CD8-positive, alpha-beta memory T cell (primary cell): ENCODE measurements at regions not wholly inside any gene's neighbourhood (a gene's known extent, or its start where the extent isn't known, plus 50 kb on each side); places are given as distances from the start of the nearest gene placed in this dataset.

ENCODE experiments used
- CTCF ChIA-PET: fragments of 350-600 bp; sonication (Branson Sonifier 250); formaldehyde crosslinking; loops from one replicate; lab custom pipeline; 2021; ENCODE audit warnings: antibody characterized with exemption; lab: Charles Lee
- POLR2A ChIA-PET: fragments of 350-600 bp; sonication (Branson Sonifier 250); formaldehyde crosslinking; loops from one replicate; lab custom pipeline; 2021; ENCODE audit warnings: antibody characterized with exemption; lab: Charles Lee
- DNase-seq, 5 donors: peaks; one replicate each; pipeline versions ENCODE4 v3.0.0 to v3.0.0-alpha.2; 2020 to 2022; ENCODE audit warnings: mixed read lengths in 1 of 5
- H3K27ac ChIP-seq: one replicate; pipeline ENCODE4 v1.7.0; 2013; ENCODE audit warnings: low read depth, mild to moderate bottlenecking, low read length, moderate library complexity
- H3K27me3 ChIP-seq: 2 replicates; pipeline ENCODE4 v1.7.0; 2013; ENCODE audit warnings: low read length, mild to moderate bottlenecking; ENCODE audit not compliant: insufficient read depth, poor library complexity, severe bottlenecking
- H3K36me3 ChIP-seq: 2 replicates; pipeline ENCODE4 v1.7.0; 2013; ENCODE audit warnings: mild to moderate bottlenecking, low read length, moderate library complexity; ENCODE audit not compliant: insufficient read depth
- H3K4me1 ChIP-seq: 2 replicates; pipeline ENCODE4 v1.7.0; 2013; ENCODE audit warnings: mild to moderate bottlenecking, low read length, moderate library complexity; ENCODE audit not compliant: insufficient read depth
- H3K4me3 ChIP-seq: 2 replicates; pipeline ENCODE4 v1.7.0; 2013; ENCODE audit warnings: mild to moderate bottlenecking, low read length
- H3K9me3 ChIP-seq: 2 replicates; pipeline ENCODE4 v1.7.0; 2013; ENCODE audit warnings: mild to moderate bottlenecking, low read length
- H3K27ac Mint-ChIP-seq, 8 donors: one replicate each; pipeline ENCODE4 v1.8.0; 2020 to 2021; ENCODE audit warnings: mixed read lengths in 8 of 8, mild to moderate bottlenecking in 6 of 8, inconsistent platforms in 3 of 8, moderate library complexity in 3 of 8
- H3K27me3 Mint-ChIP-seq, 2 donors: one replicate each; pipeline ENCODE4 v1.8.0; 2020 to 2021; ENCODE audit warnings: mixed read lengths in 2 of 2, mild to moderate bottlenecking in 1 of 2, moderate library complexity in 1 of 2
- H3K36me3 Mint-ChIP-seq, 3 donors: one replicate each; pipeline ENCODE4 v1.8.0; 2020 to 2021; ENCODE audit warnings: mixed read lengths in 3 of 3, inconsistent platforms in 1 of 3, mild to moderate bottlenecking in 1 of 3
- H3K4me1 Mint-ChIP-seq, 3 donors: one replicate each; pipeline ENCODE4 v1.8.0; 2020 to 2021; ENCODE audit warnings: mixed read lengths in 3 of 3, inconsistent platforms in 1 of 3, mild to moderate bottlenecking in 1 of 3
- H3K4me3 Mint-ChIP-seq, 7 donors: one replicate each; pipeline ENCODE4 v1.8.0; 2020 to 2021; ENCODE audit warnings: mixed read lengths in 7 of 7, mild to moderate bottlenecking in 6 of 7, moderate library complexity in 4 of 7, inconsistent platforms in 2 of 7
- H3K9me3 Mint-ChIP-seq, 5 donors: one replicate each; pipeline ENCODE4 v1.8.0; 2020 to 2022; ENCODE audit warnings: mixed read lengths in 5 of 5, mild to moderate bottlenecking in 3 of 5, moderate library complexity in 2 of 5, inconsistent platforms in 1 of 5

DNA sequence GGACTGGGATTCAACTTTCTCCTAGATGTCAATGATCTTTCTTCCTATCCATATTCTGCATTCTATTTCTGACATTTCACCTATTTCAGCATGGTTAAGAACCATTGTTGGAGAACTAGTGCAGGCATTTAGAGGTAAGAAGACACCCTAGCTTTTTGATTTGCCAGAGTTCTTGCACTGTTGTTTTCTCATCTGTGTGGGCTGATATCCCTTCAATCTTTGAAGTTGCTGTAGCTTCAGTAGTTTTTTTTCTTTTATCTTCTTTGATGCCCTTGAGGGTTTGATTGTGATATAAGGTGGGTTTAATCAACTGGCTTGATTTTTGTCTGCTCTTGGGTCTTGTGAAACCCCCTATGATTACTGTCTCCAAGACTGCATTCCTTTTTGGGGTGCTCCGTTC is 502.1 kb downstream of the ETS1 start:
- H3K27me3 Mint-ChIP-seq = peaks cover 0 to 4% of the 10 kb centered on the region in 2 donors
- POLR2A ChIA-PET = no interaction called here
- H3K4me1 Mint-ChIP-seq = peaks cover 56 to 66% (median 61%) of the 10 kb centered on the region in 3 donors
- no peaks in the 10 kb centered on the region for H3K36me3 ChIP-seq
- H3K4me1 ChIP-seq = peaks cover 26% of the 10 kb centered on the region
- peak in 1 of 5 donors; percentile 21 for DNase-seq
- H3K36me3 Mint-ChIP-seq = peaks cover 6 to 26% (median 7%) of the 10 kb centered on the region in 3 donors
- H3K4me3 Mint-ChIP-seq = peak overlapping the region in 4 of 7 donors; percentile 32 to 72 (median 62)
- H3K27ac ChIP-seq = no peak overlapping the region
- CTCF ChIA-PET = interaction anchor here (0.7 to 4.0 kb wide), 10 partner anchors 8 to 746 kb away, joined by 3 to 38 read pairs (median 4); no protein-coding TSS in a partner anchor
- no peak overlapping the region for H3K4me3 ChIP-seq
- H3K9me3 ChIP-seq = peaks cover 5% of the 10 kb centered on the region
- H3K27ac Mint-ChIP-seq = peak overlapping the region in 7 of 8 donors; percentile 3 to 88 (median 70)
- peaks cover 8 to 13% (median 12%) of the 10 kb centered on the region in 5 donors for H3K9me3 Mint-ChIP-seq
- no peaks in the 10 kb centered on the region for H3K27me3 ChIP-seq

DNA sequence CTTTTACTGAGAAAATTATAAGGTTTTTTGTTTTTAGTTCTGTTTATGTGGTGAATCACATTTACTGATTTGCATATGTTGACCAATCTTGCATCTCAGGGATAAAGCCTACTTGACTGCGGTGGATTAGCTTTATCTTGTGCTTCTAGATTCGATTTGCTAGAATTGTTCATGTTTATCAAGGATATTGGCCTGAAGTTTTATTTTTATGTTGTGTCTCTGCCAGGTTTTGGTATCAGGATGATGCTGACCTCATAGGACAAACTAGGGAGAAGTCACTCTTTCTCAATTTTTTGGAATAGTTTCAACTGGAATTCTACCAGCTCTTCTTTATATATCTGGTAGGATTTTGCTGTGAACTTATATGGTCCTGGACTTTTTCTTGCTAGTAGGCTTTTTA is 504.8 kb downstream of the ETS1 start:
- no peak for DNase-seq
- Histone ChIP-seq H3K4me1 (peaks cover 26% of the 10 kb centered on the region), H3K27me3 (no peaks in the 10 kb centered on the region), H3K27ac (no peak overlapping the region), H3K9me3 (no peaks in the 10 kb centered on the region), H3K4me3 (no peak overlapping the region), H3K36me3 (no peaks in the 10 kb centered on the region)
- peaks cover 74 to 88% (median 75%) of the 10 kb centered on the region in 3 donors for H3K4me1 Mint-ChIP-seq
- H3K36me3 Mint-ChIP-seq = peaks cover 0 to 28% (median 0%) of the 10 kb centered on the region in 3 donors
- CTCF ChIA-PET = no interaction called here
- POLR2A ChIA-PET = interaction anchor here (1.2 kb wide), 1 partner anchor 43 kb away, joined by 3 read pairs; no protein-coding TSS in a partner anchor
- peaks cover 0 to 4% (median 0%) of the 10 kb centered on the region in 5 donors for H3K9me3 Mint-ChIP-seq
- peaks cover 0 to 2% of the 10 kb centered on the region in 2 donors for H3K27me3 Mint-ChIP-seq
- no peak overlapping the region for H3K4me3 Mint-ChIP-seq
- no peak overlapping the region for H3K27ac Mint-ChIP-seq

DNA sequence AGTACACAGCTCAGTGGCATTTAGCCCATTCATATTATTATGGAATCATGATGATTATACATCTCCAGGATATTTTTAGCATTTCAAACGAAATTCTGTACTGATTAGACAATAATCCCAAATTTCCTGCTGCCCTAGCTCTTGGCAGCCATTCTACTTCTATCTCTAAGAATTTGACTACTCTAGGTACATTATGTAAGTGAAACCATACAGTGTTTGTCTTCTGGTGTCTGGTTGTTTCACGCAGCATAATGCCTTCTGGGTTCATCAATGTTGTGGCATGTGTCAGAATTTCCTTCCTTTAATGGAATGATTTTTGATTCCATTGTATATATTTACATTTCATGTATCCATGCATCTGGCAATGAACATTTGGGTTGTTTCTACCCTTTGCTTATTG is 517.7 kb downstream of the ETS1 start:
- Histone ChIP-seq H3K4me3 (no peak overlapping the region), H3K27ac (no peak overlapping the region), H3K9me3 (no peaks in the 10 kb centered on the region), H3K27me3 (no peaks in the 10 kb centered on the region), H3K36me3 (no peaks in the 10 kb centered on the region), H3K4me1 (no peaks in the 10 kb centered on the region)
- DNase-seq = no peak
- peaks cover 7 to 20% (median 15%) of the 10 kb centered on the region in 3 donors for H3K4me1 Mint-ChIP-seq
- H3K27ac Mint-ChIP-seq = no peak overlapping the region
- CTCF ChIA-PET = interaction anchor here (0.8 to 0.9 kb wide), 2 partner anchors 16 to 761 kb away, joined by 3 read pairs; no protein-coding TSS in a partner anchor
- no peak overlapping the region for H3K4me3 Mint-ChIP-seq
- H3K36me3 Mint-ChIP-seq = peaks cover 0 to 10% (median 8%) of the 10 kb centered on the region in 3 donors
- POLR2A ChIA-PET = no interaction called here
- peaks cover 0 to 12% (median 2%) of the 10 kb centered on the region in 5 donors for H3K9me3 Mint-ChIP-seq
- H3K27me3 Mint-ChIP-seq = peaks cover 0 to 1% of the 10 kb centered on the region in 2 donors

DNA sequence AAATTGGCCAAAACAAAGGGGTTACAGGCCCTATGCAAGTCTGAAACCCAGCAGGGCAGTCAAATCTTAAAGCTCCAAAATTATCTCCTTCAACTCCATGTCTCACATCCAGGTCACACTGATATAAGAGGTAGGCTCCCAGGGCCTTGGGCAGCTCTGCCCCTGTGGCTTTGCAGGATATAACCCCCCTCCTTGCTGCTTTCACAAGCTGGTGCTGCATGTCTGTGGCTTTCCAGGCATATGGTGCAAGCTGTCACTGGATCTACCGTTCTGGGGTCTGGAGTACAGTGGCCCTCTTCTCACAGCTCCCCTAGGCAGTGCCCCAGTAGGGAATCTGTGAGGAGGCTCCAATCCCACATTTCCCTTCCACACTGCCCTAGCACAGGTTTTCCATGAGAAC is 519.6 kb downstream of the ETS1 start:
- ChIA-PET CTCF (no interaction called here), POLR2A (no interaction called here)
- H3K4me1 Mint-ChIP-seq = peaks cover 3 to 12% (median 8%) of the 10 kb centered on the region in 3 donors
- Histone ChIP-seq H3K4me1 (no peaks in the 10 kb centered on the region), H3K4me3 (no peak overlapping the region), H3K36me3 (no peaks in the 10 kb centered on the region), H3K27me3 (no peaks in the 10 kb centered on the region), H3K9me3 (no peaks in the 10 kb centered on the region), H3K27ac (no peak overlapping the region)
- peak overlapping the region in 2 of 8 donors; percentile 25 to 56 for H3K27ac Mint-ChIP-seq
- peaks cover 0 to 15% (median 7%) of the 10 kb centered on the region in 5 donors for H3K9me3 Mint-ChIP-seq
- DNase-seq = no peak
- peaks cover 4 to 22% (median 5%) of the 10 kb centered on the region in 3 donors for H3K36me3 Mint-ChIP-seq
- H3K4me3 Mint-ChIP-seq = no peak overlapping the region
- H3K27me3 Mint-ChIP-seq = peaks cover 0 to 1% of the 10 kb centered on the region in 2 donors

DNA sequence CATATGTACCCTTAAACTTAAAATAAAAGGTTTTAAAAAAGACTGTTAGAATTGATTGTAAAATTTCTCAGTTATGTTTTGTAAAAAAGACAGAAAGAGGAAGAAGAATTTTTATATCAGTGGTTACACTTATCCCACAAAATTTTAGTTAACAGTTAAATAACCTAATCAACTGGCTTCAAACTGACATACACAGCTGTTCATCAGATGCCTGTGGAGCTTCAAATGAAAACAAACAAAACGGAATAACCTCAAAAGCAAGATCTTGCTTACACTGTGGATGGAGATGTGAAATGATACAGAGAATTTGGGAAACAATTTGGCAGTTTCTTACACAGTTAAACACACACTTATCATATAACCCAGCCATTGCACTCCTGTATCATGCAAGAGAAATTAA is 521.0 kb downstream of the ETS1 start:
- Mint-ChIP-seq H3K27ac (no peak overlapping the region), H3K36me3 (peaks cover 4 to 22% (median 5%) of the 10 kb centered on the region in 3 donors), H3K27me3 (peaks cover 0 to 1% of the 10 kb centered on the region in 2 donors), H3K4me1 (peaks cover 0 to 8% (median 3%) of the 10 kb centered on the region in 3 donors), H3K4me3 (no peak overlapping the region), H3K9me3 (peaks cover 0 to 15% (median 7%) of the 10 kb centered on the region in 5 donors)
- Histone ChIP-seq H3K9me3 (no peaks in the 10 kb centered on the region), H3K27ac (no peak overlapping the region), H3K4me3 (no peak overlapping the region), H3K27me3 (no peaks in the 10 kb centered on the region), H3K36me3 (no peaks in the 10 kb centered on the region), H3K4me1 (no peaks in the 10 kb centered on the region)
- ChIA-PET CTCF (no interaction called here), POLR2A (no interaction called here)
- no peak for DNase-seq

DNA sequence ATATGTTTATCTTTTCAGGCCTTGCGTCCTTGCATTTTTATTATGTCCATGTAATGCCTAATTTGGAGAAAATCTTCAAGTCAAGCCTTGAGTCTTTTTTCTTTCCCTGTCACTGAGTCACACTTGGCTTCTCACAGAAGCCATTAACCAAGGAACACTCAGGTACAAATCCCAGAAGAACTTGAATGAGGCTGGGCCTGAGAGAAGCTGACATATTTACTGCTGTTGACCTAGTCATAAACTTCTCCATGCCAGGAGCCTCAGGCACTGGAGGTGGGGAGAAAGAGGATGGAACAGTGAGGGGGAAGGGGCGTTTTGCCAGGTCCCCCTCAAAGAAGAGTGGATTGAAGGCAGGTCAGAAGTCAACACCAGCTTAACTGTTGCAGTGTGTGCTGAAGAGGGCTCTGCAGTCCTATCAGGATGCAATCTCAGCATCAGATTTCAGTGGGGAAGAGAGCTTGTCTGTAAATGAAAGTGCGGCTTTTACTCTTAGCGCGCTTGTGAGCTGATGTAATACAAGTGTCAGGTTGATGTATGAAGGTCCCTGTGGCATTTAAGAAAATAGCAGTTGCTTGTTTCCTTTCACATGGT is 526.0 kb downstream of the ETS1 start:
- H3K27ac ChIP-seq = no peak overlapping the region
- ChIA-PET CTCF (interaction anchor here (0.6 to 0.8 kb wide), 2 partner anchors 21 to 671 kb away, joined by 3 read pairs; no protein-coding TSS in a partner anchor), POLR2A (no interaction called here)
- H3K27me3 ChIP-seq = no peaks in the 10 kb centered on the region
- DNase-seq = no peak
- Mint-ChIP-seq H3K36me3 (peaks cover 4 to 11% (median 5%) of the 10 kb centered on the region in 3 donors), H3K9me3 (peaks cover 0 to 8% (median 5%) of the 10 kb centered on the region in 5 donors), H3K4me3 (no peak overlapping the region), H3K27ac (no peak overlapping the region), H3K4me1 (peaks cover 0 to 11% (median 4%) of the 10 kb centered on the region in 3 donors), H3K27me3 (no peaks in the 10 kb centered on the region)
- H3K9me3 ChIP-seq = no peaks in the 10 kb centered on the region
- H3K36me3 ChIP-seq = no peaks in the 10 kb centered on the region
- H3K4me1 ChIP-seq = peaks cover 10% of the 10 kb centered on the region
- no peak overlapping the region for H3K4me3 ChIP-seq

DNA sequence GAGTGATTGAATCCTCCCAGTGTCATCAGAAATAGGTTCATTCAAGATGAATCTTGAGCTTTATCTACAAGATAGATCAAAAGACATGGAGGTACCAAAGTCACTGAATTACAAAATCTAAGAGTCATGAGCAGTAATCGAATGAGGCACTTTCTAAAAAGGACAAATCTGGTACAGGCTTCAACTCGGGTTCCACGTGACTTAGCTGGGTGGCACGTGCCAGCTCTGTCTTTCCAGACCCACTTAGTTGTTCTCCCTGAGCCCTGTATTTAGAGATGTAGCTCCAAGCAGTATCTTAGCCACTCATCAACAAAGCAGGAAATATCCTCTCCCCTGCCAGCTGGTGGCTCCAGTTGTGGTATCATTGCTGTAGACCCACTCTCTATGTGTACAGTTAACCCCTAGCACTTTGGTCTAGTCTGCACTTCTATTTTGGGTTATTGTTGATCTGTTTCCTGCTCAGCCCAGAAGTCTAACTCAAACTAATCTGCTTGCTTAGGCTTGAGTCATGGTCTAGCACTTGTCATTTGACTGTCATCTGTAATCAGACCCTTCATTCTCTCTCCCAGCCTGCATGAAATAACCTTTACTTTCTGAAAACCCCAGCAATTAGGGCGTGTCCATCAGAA is 528.7 kb downstream of the ETS1 start:
- no peaks in the 10 kb centered on the region for H3K27me3 Mint-ChIP-seq
- peaks cover 15 to 31% (median 30%) of the 10 kb centered on the region in 3 donors for H3K4me1 Mint-ChIP-seq
- ChIA-PET CTCF (interaction anchor here (1.2 to 1.4 kb wide), 3 partner anchors 9 to 99 kb away, joined by 3 to 4 read pairs (median 4); no protein-coding TSS in a partner anchor), POLR2A (interaction anchor here (1.4 kb wide), 1 partner anchor 19 kb away, joined by 6 read pairs; no protein-coding TSS in a partner anchor)
- H3K9me3 Mint-ChIP-seq = peaks cover 0 to 5% (median 3%) of the 10 kb centered on the region in 5 donors
- no peak for DNase-seq
- Histone ChIP-seq H3K27me3 (no peaks in the 10 kb centered on the region), H3K4me3 (no peak overlapping the region), H3K36me3 (no peaks in the 10 kb centered on the region), H3K9me3 (no peaks in the 10 kb centered on the region), H3K4me1 (peaks cover 29% of the 10 kb centered on the region), H3K27ac (no peak overlapping the region)
- peak overlapping the region in 3 of 8 donors; percentile 7 to 18 (median 12) for H3K27ac Mint-ChIP-seq
- H3K4me3 Mint-ChIP-seq = no peak overlapping the region
- peaks cover 3 to 6% (median 4%) of the 10 kb centered on the region in 3 donors for H3K36me3 Mint-ChIP-seq
